ENCODE measurements at regions not wholly inside any gene's neighbourhood (a gene's known extent, or its start where the extent isn't known, plus 50 kb on each side); places are given as distances from the start of the nearest gene placed in this dataset.

DNA sequence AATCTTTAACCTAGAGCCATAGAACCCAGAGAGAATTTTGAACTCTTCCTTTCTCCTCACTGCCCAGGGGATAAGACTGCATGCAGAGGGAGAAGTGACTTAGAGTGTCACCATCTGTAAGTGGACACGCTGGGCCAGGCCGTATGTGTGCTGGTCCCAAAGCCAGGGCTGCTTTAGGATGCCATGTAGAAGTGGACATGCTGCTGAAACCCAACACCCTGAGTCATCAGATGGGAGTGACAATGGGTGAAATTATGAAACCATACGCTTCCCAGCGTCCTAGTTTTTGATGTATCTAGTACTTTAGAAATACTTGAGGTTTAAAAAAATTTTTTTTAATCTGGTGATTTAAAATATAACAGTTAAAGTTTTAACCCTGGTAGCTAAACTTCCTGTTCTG is 191.1 kb downstream of the FNDC1 start:
- peaks cover 0 to 2% (median 0%) of the 10 kb centered on the region in 5 donors for H3K4me1 ChIP-seq (ENCODE audit: control insufficient read depth in 5 of 5, insufficient read depth in 5 of 5, low read length in 5 of 5)
- ATAC-seq (ENCODE audit: insufficient read depth, low FRiP score) (no peak), DNase-seq (no peak)
- WGBS, 2 donors, result 68 to 76% methylated on average over 4 of the region's 4 CpGs
- no peaks in the 10 kb centered on the region for H3K27me3 ChIP-seq (ENCODE audit: control insufficient read depth in 3 of 3, insufficient read depth in 3 of 3, low read length in 2 of 3)
- H3K36me3 ChIP-seq (ENCODE audit: control insufficient read depth in 4 of 4, insufficient read depth in 4 of 4, low read length in 4 of 4), result no peaks in the 10 kb centered on the region
- H3K4me3 ChIP-seq, result no peak overlapping the region
- H3K27ac ChIP-seq (ENCODE audit: low read depth in 1 of 2, low read length in 1 of 2), result no peak overlapping the region
- no peak overlapping the region for H3K9ac ChIP-seq (ENCODE audit: insufficient read depth in 1 of 2, low read length in 2 of 2)
- H3K9me3 ChIP-seq (ENCODE audit: control insufficient read depth in 4 of 4, insufficient read depth in 3 of 4, low read length in 3 of 4), result no peaks in the 10 kb centered on the region
- TF ChIP-seq, protein P1, sequence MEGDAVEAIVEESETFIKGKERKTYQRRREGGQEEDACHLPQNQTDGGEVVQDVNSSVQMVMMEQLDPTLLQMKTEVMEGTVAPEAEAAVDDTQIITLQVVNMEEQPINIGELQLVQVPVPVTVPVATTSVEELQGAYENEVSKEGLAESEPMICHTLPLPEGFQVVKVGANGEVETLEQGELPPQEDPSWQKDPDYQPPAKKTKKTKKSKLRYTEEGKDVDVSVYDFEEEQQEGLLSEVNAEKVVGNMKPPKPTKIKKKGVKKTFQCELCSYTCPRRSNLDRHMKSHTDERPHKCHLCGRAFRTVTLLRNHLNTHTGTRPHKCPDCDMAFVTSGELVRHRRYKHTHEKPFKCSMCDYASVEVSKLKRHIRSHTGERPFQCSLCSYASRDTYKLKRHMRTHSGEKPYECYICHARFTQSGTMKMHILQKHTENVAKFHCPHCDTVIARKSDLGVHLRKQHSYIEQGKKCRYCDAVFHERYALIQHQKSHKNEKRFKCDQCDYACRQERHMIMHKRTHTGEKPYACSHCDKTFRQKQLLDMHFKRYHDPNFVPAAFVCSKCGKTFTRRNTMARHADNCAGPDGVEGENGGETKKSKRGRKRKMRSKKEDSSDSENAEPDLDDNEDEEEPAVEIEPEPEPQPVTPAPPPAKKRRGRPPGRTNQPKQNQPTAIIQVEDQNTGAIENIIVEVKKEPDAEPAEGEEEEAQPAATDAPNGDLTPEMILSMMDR (IDR thresholded peaks at IDR 0.05; ENCODE audit: control extremely low read depth, extremely low read depth), result no peak

DNA sequence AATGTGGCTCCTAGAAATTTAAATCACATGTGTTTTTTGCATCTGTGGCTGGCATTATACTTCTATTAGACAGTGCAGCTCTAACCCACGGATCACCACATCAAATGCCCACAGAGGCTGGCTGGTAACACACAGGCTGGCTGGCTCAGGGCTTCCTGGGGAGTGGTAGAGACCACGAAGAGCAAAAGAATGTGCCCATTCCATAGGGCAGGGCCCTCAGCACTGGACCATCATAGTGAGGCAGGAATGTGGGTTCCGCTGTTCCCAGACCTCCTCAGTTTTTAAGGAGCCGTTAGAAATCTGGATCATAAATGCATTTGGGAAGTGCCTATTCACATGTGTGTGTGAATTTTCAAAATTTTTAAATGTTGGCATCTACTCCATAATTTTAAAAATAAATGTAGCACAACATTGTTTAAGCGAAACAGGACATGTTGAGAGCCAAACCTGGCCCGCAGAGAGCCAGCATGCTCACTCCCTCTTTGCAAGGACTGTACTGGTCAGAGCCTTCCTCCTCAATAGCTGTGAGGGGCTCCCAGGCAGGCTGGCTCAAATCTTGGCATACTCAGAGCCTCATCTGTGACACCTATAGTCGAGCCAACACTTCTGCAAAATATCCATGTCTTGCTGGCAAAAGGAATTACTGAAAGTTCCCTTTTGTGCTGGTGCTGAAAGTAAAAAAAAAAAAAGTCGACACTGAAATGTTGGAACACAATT is 190.5 kb downstream of the FNDC1 start:
- TF ChIP-seq, protein P1 (IDR thresholded peaks at IDR 0.05; ENCODE audit: control extremely low read depth, extremely low read depth), result no peak

DNA sequence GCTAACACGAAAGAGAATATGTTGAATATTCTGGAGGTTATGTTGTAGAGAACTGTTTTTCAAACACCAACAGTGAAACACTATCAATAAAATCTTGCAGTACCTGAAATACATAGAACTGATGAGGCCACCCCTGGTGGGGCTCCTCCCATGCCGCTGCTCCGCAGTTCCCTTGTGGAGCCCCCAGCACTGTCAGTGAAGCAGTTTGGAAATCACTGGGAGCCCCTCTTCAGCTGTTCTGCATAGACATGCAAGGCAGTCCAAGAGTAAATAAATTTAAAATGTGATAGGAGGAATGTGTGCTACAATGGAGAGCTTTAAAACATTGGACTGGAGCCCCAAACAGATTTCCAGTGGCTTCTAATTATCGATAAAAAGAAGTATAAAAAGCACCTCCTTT is 189.4 kb downstream of the FNDC1 start:
- H3K4me3 ChIP-seq, result no peak overlapping the region
- H3K9ac ChIP-seq (ENCODE audit: insufficient read depth in 1 of 2, low read length in 2 of 2), result no peak overlapping the region
- peaks cover 0 to 2% (median 0%) of the 10 kb centered on the region in 5 donors for H3K4me1 ChIP-seq (ENCODE audit: control insufficient read depth in 5 of 5, insufficient read depth in 5 of 5, low read length in 5 of 5)
- TF ChIP-seq, protein P1 (IDR thresholded peaks at IDR 0.05; ENCODE audit: control extremely low read depth, extremely low read depth), result no peak
- ATAC-seq (ENCODE audit: insufficient read depth, low FRiP score) (no peak), DNase-seq (no peak)
- no peaks in the 10 kb centered on the region for H3K9me3 ChIP-seq (ENCODE audit: control insufficient read depth in 4 of 4, insufficient read depth in 3 of 4, low read length in 3 of 4)
- no peak overlapping the region for H3K27ac ChIP-seq (ENCODE audit: low read depth in 1 of 2, low read length in 1 of 2)
- H3K27me3 ChIP-seq (ENCODE audit: control insufficient read depth in 3 of 3, insufficient read depth in 3 of 3, low read length in 2 of 3), result no peaks in the 10 kb centered on the region
- WGBS, 2 donors, result 81 to 85% methylated on average over 4 of the region's 4 CpGs
- no peaks in the 10 kb centered on the region for H3K36me3 ChIP-seq (ENCODE audit: control insufficient read depth in 4 of 4, insufficient read depth in 4 of 4, low read length in 4 of 4)

More for the DNA sequence above, 190.5 kb downstream of the FNDC1 start:
- Histone ChIP-seq H3K27ac (ENCODE audit: low read depth in 1 of 2, low read length in 1 of 2) (no peak overlapping the region), H3K4me1 (ENCODE audit: control insufficient read depth in 5 of 5, insufficient read depth in 5 of 5, low read length in 5 of 5) (peaks cover 0 to 2% (median 0%) of the 10 kb centered on the region in 5 donors), H3K27me3 (ENCODE audit: control insufficient read depth in 3 of 3, insufficient read depth in 3 of 3, low read length in 2 of 3) (no peaks in the 10 kb centered on the region), H3K9me3 (ENCODE audit: control insufficient read depth in 4 of 4, insufficient read depth in 3 of 4, low read length in 3 of 4) (no peaks in the 10 kb centered on the region), H3K9ac (ENCODE audit: insufficient read depth in 1 of 2, low read length in 2 of 2) (no peak overlapping the region), H3K4me3 (no peak overlapping the region), H3K36me3 (ENCODE audit: control insufficient read depth in 4 of 4, insufficient read depth in 4 of 4, low read length in 4 of 4) (no peaks in the 10 kb centered on the region)
- 63 to 77% methylated on average over 8 of the region's 8 CpGs for WGBS, 2 donors
- DNase-seq (no peak), ATAC-seq (ENCODE audit: insufficient read depth, low FRiP score) (no peak)

Data from lung (tissue), 11 donors.